ENCODE measurements at regions not wholly inside any gene's neighbourhood (a gene's known extent, or its start where the extent isn't known, plus 50 kb on each side); places are given as distances from the start of the nearest gene placed in this dataset.

- TF ChIP-seq TAF1 (IDR thresholded peaks at IDR 0.05; ENCODE audit: low read depth, low read length) (no peak), POLR2AphosphoS5 (IDR thresholded peaks at IDR 0.05; ENCODE audit: low read depth, low read length) (no peak), POLR2A (IDR thresholded peaks at IDR 0.05; ENCODE audit: low read depth, low read length) (no peak)
Observed at GRCh38 chr2:171241771-171242170, 81.1 kb upstream of the TLK1 start.

All from GM12891 (cell line).